AG04450 (cell line): ENCODE measurements at regions not wholly inside any gene's neighbourhood (a gene's known extent, or its start where the extent isn't known, plus 50 kb on each side); places are given as distances from the start of the nearest gene placed in this dataset.

Experiments
- CTCF ChIA-PET: fragments of 300-600, 350-600 bp; formaldehyde crosslinking; extraction: SDS; loops from one replicate; lab custom pipeline; 2022; ENCODE audit warnings: antibody characterized with exemption, inconsistent platforms; lab: Charles Lee
- POLR2A ChIA-PET: fragments of 350-600 bp; formaldehyde crosslinking; extraction: SDS; loops from one replicate; lab custom pipeline; 2021; ENCODE audit warnings: antibody characterized with exemption, inconsistent platforms; lab: Yijun Ruan, JAX
- DNase-seq: peaks from one replicate; pipeline ENCODE4 v3.0.0-alpha.2; 2011; ENCODE audit warnings: low read depth, low spot score
- H3K27ac ChIP-seq: one replicate; pipeline ENCODE4 v1.5.1; 2012; ENCODE audit warnings: low read depth, low read length, control low read depth
- H3K27me3 ChIP-seq: one replicate; pipeline ENCODE4 v1.6.0; 2012; ENCODE audit warnings: low read length; ENCODE audit not compliant: control insufficient read depth, insufficient read depth
- H3K4me3 ChIP-seq: 2 replicates; pipeline ENCODE4 v1.5.1; 2011; ENCODE audit warnings: mild to moderate bottlenecking, low read depth, low read length, control low read depth
- H3K9me3 ChIP-seq: 2 replicates; pipeline ENCODE4 v1.5.1; 2012; ENCODE audit warnings: low read length; ENCODE audit not compliant: control insufficient read depth, insufficient read depth
- TF ChIP-seq, protein P1 (sequence below): IDR thresholded peaks from 2 replicates; pipeline ENCODE4 v1.5.1; 2011; ENCODE audit warnings: low read depth, low read length, control low read depth, inconsistent platforms

DNA sequence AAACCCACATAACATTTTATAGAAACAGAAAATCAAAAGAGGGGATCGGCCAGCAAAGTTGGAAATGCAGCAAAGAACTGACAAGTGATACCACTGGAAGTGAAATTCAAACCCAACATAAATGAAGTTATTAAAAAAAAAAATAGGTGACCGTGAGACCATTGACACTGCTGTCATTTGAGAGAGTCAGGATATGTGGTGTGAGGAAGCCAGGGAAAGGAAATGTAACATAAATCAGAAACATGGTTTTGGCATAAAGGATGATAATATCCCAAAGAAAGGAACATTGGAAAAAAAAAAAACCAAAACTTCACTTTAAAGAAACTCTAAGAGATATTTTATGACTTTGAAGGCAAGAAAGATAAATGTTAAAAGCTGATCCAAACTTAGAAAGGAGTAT is 312.4 kb upstream of the PIK3R1 start:
- POLR2A ChIA-PET = no interaction called here
- TF ChIP-seq, protein P1, sequence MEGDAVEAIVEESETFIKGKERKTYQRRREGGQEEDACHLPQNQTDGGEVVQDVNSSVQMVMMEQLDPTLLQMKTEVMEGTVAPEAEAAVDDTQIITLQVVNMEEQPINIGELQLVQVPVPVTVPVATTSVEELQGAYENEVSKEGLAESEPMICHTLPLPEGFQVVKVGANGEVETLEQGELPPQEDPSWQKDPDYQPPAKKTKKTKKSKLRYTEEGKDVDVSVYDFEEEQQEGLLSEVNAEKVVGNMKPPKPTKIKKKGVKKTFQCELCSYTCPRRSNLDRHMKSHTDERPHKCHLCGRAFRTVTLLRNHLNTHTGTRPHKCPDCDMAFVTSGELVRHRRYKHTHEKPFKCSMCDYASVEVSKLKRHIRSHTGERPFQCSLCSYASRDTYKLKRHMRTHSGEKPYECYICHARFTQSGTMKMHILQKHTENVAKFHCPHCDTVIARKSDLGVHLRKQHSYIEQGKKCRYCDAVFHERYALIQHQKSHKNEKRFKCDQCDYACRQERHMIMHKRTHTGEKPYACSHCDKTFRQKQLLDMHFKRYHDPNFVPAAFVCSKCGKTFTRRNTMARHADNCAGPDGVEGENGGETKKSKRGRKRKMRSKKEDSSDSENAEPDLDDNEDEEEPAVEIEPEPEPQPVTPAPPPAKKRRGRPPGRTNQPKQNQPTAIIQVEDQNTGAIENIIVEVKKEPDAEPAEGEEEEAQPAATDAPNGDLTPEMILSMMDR = no peak
- CTCF ChIA-PET = no interaction called here

DNA sequence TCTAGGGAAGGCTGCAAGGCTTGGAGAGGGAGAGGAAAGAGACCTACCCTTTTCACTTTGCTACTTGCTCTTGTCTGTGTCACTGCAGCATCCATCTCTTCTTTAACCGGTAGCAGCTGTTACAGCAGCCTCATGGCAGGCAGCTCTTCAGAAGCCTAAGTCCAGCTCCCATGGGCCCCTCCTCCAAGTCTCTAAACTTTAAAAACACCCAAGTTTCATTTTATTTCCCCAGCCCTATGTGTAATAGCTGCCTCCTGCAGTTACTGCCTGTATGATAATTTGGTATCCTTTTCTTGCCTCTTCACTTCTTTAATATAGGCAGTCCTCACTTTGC is 313.1 kb upstream of the PIK3R1 start:
- ChIA-PET POLR2A (no interaction called here), CTCF (no interaction called here)
- Histone ChIP-seq H3K27ac (no peak overlapping the region), H3K4me3 (no peak overlapping the region), H3K9me3 (no peaks in the 10 kb centered on the region), H3K27me3 (no peaks in the 10 kb centered on the region)
- no peak for DNase-seq
- TF ChIP-seq, protein P1 = no peak

More for the DNA sequence above, 312.4 kb upstream of the PIK3R1 start:
- H3K27me3 ChIP-seq = no peaks in the 10 kb centered on the region
- no peak overlapping the region for H3K4me3 ChIP-seq
- H3K9me3 ChIP-seq = no peaks in the 10 kb centered on the region
- no peak overlapping the region for H3K27ac ChIP-seq
- DNase-seq = no peak

DNA sequence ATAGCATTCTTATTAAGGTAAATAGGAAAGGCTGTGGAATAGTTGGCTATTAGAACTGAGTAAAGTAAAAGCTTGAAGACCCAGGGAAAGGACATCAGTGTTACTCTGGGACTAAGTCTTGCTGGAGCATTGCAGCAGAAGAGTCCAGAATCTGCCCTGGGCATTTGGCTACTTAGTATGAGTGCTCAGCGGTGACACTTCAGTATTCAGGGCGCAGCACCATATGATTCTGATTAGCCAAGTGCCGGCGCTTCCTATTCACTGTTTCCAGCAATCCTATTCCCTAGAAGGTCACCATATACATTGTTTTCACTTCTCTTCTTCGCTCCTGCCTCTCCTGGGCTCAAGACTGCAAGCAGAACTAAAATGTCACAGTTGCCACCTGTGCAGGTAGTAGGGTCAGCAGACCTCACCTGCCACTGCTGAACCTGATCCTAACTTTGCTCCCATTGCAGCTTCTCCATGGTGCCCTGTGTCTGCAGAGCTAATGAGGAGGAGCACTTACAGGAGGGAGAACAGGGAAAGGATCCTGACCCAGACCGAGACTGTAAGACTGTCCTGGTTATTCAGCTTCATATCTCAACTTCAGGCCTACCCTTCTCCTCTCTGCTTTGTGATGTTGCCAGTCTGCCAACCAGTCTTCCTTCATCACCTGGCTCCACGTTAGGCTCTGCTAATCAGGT is 313.6 kb upstream of the PIK3R1 start:
- no peak overlapping the region for H3K4me3 ChIP-seq
- no peaks in the 10 kb centered on the region for H3K9me3 ChIP-seq
- H3K27me3 ChIP-seq = no peaks in the 10 kb centered on the region
- ChIA-PET POLR2A (no interaction called here), CTCF (no interaction called here)
- H3K27ac ChIP-seq = no peak overlapping the region
- TF ChIP-seq, protein P1 = no peak
- DNase-seq = no peak

DNA sequence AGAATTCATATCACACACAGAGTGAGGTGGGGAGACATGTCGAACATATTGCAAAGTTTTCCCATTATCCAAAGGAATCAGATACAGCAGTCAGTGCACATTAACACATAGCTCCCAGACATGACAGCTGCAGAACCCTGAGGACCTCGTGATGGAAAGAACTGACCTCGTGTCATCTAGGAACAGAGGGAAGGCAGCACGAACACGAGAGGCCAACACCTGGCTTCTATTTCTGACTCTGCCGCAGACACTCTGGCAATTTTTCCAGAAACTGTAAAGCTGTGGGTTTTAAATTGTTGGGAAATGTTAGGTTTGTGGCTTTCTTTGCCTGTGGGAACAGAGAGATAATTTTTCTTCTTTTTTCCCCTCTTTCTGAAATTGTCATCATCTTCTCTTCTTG is 315.0 kb upstream of the PIK3R1 start:
- H3K4me3 ChIP-seq = no peak overlapping the region
- ChIA-PET CTCF (no interaction called here), POLR2A (no interaction called here)
- H3K27me3 ChIP-seq = no peaks in the 10 kb centered on the region
- TF ChIP-seq, protein P1 = no peak
- no peak for DNase-seq
- H3K9me3 ChIP-seq = no peaks in the 10 kb centered on the region
- H3K27ac ChIP-seq = no peak overlapping the region

DNA sequence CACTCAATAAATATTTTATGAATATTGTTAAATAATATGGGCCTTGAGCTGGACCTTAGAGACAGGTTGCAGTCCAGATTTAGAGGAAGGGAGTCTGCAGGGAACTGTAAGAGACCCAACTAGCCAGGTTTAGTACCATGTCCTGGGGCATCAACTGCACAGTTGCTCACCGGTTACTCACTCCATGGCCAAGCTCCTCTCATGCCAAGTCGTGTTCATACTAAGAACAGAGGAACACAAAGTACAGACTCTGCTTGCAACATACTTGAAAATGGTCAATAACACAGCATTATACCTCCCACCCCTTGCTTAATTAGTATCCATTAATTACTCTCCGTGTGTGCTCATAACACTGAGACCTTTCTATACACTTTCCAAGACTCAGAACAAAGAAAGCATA is 317.6 kb upstream of the PIK3R1 start:
- ChIA-PET CTCF (no interaction called here), POLR2A (no interaction called here)
- Histone ChIP-seq H3K27ac (no peak overlapping the region), H3K4me3 (no peak overlapping the region), H3K27me3 (no peaks in the 10 kb centered on the region), H3K9me3 (no peaks in the 10 kb centered on the region)
- TF ChIP-seq, protein P1 = no peak
- no peak for DNase-seq
